ENCODE measurements at regions not wholly inside any gene's neighbourhood (a gene's known extent, or its start where the extent isn't known, plus 50 kb on each side); places are given as distances from the start of the nearest gene placed in this dataset.
"Not testable (repeated sequence)": the region's sequence is repeated elsewhere in the genome, so short reads cannot be mapped to it uniquely, and the experiment has no call there.

- Histone ChIP-seq H3K9me3 (ENCODE audit: control insufficient read depth in 2 of 2, low read length in 2 of 2) (no peaks in the 10 kb centered on the region), H3K36me3 (ENCODE audit: control insufficient read depth in 2 of 2, insufficient read depth in 2 of 2, low read length in 2 of 2) (no peaks in the 10 kb centered on the region), H3K4me1 (ENCODE audit: control insufficient read depth, insufficient read depth, low read length) (no peaks in the 10 kb centered on the region), H3K27ac (ENCODE audit: low read length) (no peak overlapping the region), H3K9ac (ENCODE audit: low read length in 2 of 2) (no peak overlapping the region), H3K4me3 (ENCODE audit: low read length in 2 of 2) (no peak overlapping the region), H3K27me3 (ENCODE audit: control insufficient read depth in 1 of 2, insufficient read depth in 2 of 2, low read length in 2 of 2) (no peaks in the 10 kb centered on the region)
These were observed 106.7 kb downstream of the FAM174A start for GRCh38 chr5:100641833-100642232.

DNA sequence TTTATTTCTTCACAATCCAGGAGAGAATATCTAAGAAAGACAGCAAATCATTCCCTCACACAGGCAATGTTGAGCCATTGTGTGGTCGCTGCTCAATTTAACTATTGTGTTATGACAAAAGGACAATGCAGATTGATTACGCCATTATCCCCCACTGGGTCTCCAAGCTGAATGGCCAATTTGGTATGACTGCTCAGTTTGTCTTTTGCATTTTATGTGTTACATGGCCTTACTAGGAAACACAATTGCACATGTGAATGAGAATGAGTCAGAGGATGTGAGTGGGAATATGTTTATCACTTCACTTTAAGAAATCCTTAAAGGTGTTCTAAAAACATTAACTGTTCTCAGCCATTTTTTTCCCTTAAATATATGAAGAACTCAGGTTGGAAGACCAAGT, 108.3 kb downstream of the FAM174A start:
- no peak overlapping the region for H3K27ac ChIP-seq (ENCODE audit: low read length)

DNA sequence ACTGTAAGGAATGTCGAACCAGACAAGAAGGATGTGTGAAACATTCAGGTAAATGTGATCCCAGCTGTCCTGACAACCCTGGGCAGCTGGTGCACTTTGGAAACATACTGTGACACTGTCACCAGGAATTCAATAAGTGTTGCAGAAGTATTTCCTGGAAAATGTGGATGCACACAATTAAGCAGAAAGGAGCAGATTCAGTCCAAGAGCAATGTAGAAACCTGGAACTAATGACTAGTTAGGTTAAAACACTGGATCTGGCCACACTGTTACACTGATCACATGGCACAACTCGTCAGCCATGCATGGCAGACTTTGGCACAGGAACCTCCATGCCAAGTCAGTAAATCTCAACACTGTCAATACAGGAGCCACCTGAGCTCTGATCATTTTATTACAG, 109.0 kb downstream of the FAM174A start:
- H3K4me3 ChIP-seq (ENCODE audit: low read length in 2 of 2): no peak overlapping the region
- H3K36me3 ChIP-seq (ENCODE audit: control insufficient read depth in 2 of 2, insufficient read depth in 2 of 2, low read length in 2 of 2): no peaks in the 10 kb centered on the region
- H3K4me1 ChIP-seq (ENCODE audit: control insufficient read depth, insufficient read depth, low read length): no peaks in the 10 kb centered on the region
- H3K27me3 ChIP-seq (ENCODE audit: control insufficient read depth in 1 of 2, insufficient read depth in 2 of 2, low read length in 2 of 2): no peaks in the 10 kb centered on the region
- H3K9ac ChIP-seq (ENCODE audit: low read length in 2 of 2): no peak overlapping the region
- H3K9me3 ChIP-seq (ENCODE audit: control insufficient read depth in 2 of 2, low read length in 2 of 2): no peaks in the 10 kb centered on the region
- no peak overlapping the region for H3K27ac ChIP-seq (ENCODE audit: low read length)

More for the DNA sequence above, 108.3 kb downstream of the FAM174A start:
- Histone ChIP-seq H3K36me3 (ENCODE audit: control insufficient read depth in 2 of 2, insufficient read depth in 2 of 2, low read length in 2 of 2) (no peaks in the 10 kb centered on the region), H3K9ac (ENCODE audit: low read length in 2 of 2) (no peak overlapping the region), H3K4me1 (ENCODE audit: control insufficient read depth, insufficient read depth, low read length) (no peaks in the 10 kb centered on the region), H3K27me3 (ENCODE audit: control insufficient read depth in 1 of 2, insufficient read depth in 2 of 2, low read length in 2 of 2) (no peaks in the 10 kb centered on the region), H3K9me3 (ENCODE audit: control insufficient read depth in 2 of 2, low read length in 2 of 2) (no peaks in the 10 kb centered on the region), H3K4me3 (ENCODE audit: low read length in 2 of 2) (no peak overlapping the region)

DNA sequence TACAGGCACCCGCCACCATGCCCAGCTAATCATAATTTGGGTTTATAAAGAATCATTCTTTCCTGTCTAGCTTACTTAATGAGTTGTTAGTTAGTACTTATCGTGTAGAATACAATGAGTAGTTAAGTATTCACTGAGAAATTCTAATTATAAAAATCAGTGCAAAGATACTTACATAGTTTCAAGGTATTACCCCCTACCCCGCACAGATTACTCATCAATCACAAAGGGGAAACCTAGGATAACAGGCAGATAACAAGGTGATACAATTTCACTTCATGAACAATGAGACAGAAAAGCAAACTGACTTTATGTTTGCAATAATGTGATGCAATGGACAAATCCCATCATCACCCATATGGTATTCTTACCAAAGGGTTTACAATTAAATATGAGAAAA, 109.6 kb downstream of the FAM174A start:
- no peaks in the 10 kb centered on the region for H3K4me1 ChIP-seq (ENCODE audit: control insufficient read depth, insufficient read depth, low read length)
- H3K27me3 ChIP-seq (ENCODE audit: control insufficient read depth in 1 of 2, insufficient read depth in 2 of 2, low read length in 2 of 2): no peaks in the 10 kb centered on the region
- H3K9me3 ChIP-seq (ENCODE audit: control insufficient read depth in 2 of 2, low read length in 2 of 2): no peaks in the 10 kb centered on the region
- H3K9ac ChIP-seq (ENCODE audit: low read length in 2 of 2): no peak overlapping the region
- no peak overlapping the region for H3K4me3 ChIP-seq (ENCODE audit: low read length in 2 of 2)
- H3K36me3 ChIP-seq (ENCODE audit: control insufficient read depth in 2 of 2, insufficient read depth in 2 of 2, low read length in 2 of 2): no peaks in the 10 kb centered on the region
- H3K27ac ChIP-seq (ENCODE audit: low read length): no peak overlapping the region

- Histone ChIP-seq H3K4me1 (ENCODE audit: control insufficient read depth, insufficient read depth, low read length) (no peaks in the 10 kb centered on the region), H3K27me3 (ENCODE audit: control insufficient read depth in 1 of 2, insufficient read depth in 2 of 2, low read length in 2 of 2) (no peaks in the 10 kb centered on the region), H3K9me3 (ENCODE audit: control insufficient read depth in 2 of 2, low read length in 2 of 2) (no peaks in the 10 kb centered on the region), H3K36me3 (ENCODE audit: control insufficient read depth in 2 of 2, insufficient read depth in 2 of 2, low read length in 2 of 2) (no peaks in the 10 kb centered on the region), H3K9ac (ENCODE audit: low read length in 2 of 2) (no peak overlapping the region), H3K4me3 (ENCODE audit: low read length in 2 of 2) (no peak overlapping the region), H3K27ac (ENCODE audit: low read length) (no peak overlapping the region)
These were observed 110.8 kb downstream of the FAM174A start for GRCh38 chr5:100646011-100646410.

GRCh38 chr5:100646691-100647090, 111.5 kb downstream of the FAM174A start:
- no peak overlapping the region for H3K4me3 ChIP-seq (ENCODE audit: low read length in 2 of 2)
- no peak overlapping the region for H3K9ac ChIP-seq (ENCODE audit: low read length in 2 of 2)
- H3K9me3 ChIP-seq (ENCODE audit: control insufficient read depth in 2 of 2, low read length in 2 of 2): no peaks in the 10 kb centered on the region
- no peaks in the 10 kb centered on the region for H3K36me3 ChIP-seq (ENCODE audit: control insufficient read depth in 2 of 2, insufficient read depth in 2 of 2, low read length in 2 of 2)
- H3K27ac ChIP-seq (ENCODE audit: low read length): no peak overlapping the region
- H3K27me3 ChIP-seq (ENCODE audit: control insufficient read depth in 1 of 2, insufficient read depth in 2 of 2, low read length in 2 of 2): no peaks in the 10 kb centered on the region
- H3K4me1 ChIP-seq (ENCODE audit: control insufficient read depth, insufficient read depth, low read length): no peaks in the 10 kb centered on the region

DNA sequence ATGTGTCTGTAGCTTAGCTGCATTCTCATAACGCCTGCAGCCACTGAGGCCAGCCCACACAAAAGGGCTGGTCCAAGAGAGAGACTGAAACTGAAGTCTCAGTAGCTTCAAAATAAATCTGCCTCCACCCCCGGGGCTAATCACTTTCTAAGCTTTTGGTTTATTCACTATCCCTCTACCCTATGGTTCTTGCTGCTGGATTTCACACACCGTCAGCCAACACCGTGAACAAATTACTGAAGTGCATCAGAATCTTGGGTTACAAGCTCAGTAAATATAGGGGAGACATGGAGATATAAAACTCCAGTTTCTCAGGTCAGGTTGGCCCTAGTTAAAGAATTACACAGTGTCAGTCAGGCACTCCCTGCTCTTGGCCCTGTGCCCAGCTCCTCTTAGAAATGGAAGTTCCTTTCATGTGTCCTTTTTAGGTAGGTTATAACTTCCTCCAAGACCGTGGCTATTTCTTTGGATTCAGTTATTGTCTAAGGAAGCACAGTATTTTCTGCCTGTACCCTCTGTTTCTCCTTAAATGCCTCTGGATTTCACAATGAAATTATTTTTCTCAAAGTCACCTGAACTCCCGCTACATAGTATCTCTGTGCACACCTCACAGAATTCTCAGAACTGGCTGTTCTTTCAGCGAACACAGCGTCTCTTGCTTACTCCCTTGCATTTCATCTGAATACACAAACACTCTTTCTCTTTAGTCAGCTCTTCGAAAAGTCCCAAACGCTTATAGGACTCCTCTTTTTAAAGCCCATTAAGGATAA, 112.5 kb downstream of the FAM174A start:
- no peaks in the 10 kb centered on the region for H3K4me1 ChIP-seq (ENCODE audit: control insufficient read depth, insufficient read depth, low read length)
- H3K9ac ChIP-seq (ENCODE audit: low read length in 2 of 2): no peak overlapping the region
- no peak overlapping the region for H3K27ac ChIP-seq (ENCODE audit: low read length)
- no peaks in the 10 kb centered on the region for H3K9me3 ChIP-seq (ENCODE audit: control insufficient read depth in 2 of 2, low read length in 2 of 2)
- H3K27me3 ChIP-seq (ENCODE audit: control insufficient read depth in 1 of 2, insufficient read depth in 2 of 2, low read length in 2 of 2): no peaks in the 10 kb centered on the region
- H3K4me3 ChIP-seq (ENCODE audit: low read length in 2 of 2): peak overlapping the region in 1 of 2 donors; percentile 7
- no peaks in the 10 kb centered on the region for H3K36me3 ChIP-seq (ENCODE audit: control insufficient read depth in 2 of 2, insufficient read depth in 2 of 2, low read length in 2 of 2)

GRCh38 chr5:100654895-100655294, 119.7 kb downstream of the FAM174A start:
- no peaks in the 10 kb centered on the region for H3K36me3 ChIP-seq (ENCODE audit: control insufficient read depth in 2 of 2, insufficient read depth in 2 of 2, low read length in 2 of 2)
- no peaks in the 10 kb centered on the region for H3K27me3 ChIP-seq (ENCODE audit: control insufficient read depth in 1 of 2, insufficient read depth in 2 of 2, low read length in 2 of 2)
- H3K9me3 ChIP-seq (ENCODE audit: control insufficient read depth in 2 of 2, low read length in 2 of 2): no peaks in the 10 kb centered on the region
- H3K4me1 ChIP-seq (ENCODE audit: control insufficient read depth, insufficient read depth, low read length): no peaks in the 10 kb centered on the region
- H3K9ac ChIP-seq (ENCODE audit: low read length in 2 of 2): no peak overlapping the region
- no peak overlapping the region for H3K27ac ChIP-seq (ENCODE audit: low read length)
- H3K4me3 ChIP-seq (ENCODE audit: low read length in 2 of 2): no peak overlapping the region

DNA sequence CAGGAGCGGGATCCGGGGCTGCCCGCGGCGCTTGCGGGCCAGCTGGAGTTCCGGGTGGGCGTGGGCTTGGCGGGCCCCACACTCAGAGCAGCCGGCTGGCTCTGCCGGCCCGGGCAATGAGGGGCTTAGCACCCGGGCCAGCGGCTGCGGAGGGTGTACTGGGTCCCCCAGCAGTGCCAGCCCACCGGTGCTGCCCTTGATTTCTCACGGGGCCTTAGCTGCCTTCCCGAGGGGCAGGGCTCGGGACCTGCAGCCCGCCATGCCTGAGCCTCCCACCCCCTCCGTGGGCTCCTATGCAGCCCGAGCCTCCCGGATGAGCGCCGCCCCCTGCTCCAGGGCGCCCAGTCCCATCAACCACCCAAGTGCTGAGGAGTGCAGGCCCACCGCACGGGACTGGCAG, 121.6 kb downstream of the FAM174A start:
- not testable (repeated sequence) for H3K9ac ChIP-seq (ENCODE audit: low read length in 2 of 2); H3K27ac ChIP-seq (ENCODE audit: low read length); H3K9me3 ChIP-seq (ENCODE audit: control insufficient read depth in 2 of 2, low read length in 2 of 2); H3K27me3 ChIP-seq (ENCODE audit: control insufficient read depth in 1 of 2, insufficient read depth in 2 of 2, low read length in 2 of 2); H3K4me1 ChIP-seq (ENCODE audit: control insufficient read depth, insufficient read depth, low read length); H3K4me3 ChIP-seq (ENCODE audit: low read length in 2 of 2); H3K36me3 ChIP-seq (ENCODE audit: control insufficient read depth in 2 of 2, insufficient read depth in 2 of 2, low read length in 2 of 2)

DNA sequence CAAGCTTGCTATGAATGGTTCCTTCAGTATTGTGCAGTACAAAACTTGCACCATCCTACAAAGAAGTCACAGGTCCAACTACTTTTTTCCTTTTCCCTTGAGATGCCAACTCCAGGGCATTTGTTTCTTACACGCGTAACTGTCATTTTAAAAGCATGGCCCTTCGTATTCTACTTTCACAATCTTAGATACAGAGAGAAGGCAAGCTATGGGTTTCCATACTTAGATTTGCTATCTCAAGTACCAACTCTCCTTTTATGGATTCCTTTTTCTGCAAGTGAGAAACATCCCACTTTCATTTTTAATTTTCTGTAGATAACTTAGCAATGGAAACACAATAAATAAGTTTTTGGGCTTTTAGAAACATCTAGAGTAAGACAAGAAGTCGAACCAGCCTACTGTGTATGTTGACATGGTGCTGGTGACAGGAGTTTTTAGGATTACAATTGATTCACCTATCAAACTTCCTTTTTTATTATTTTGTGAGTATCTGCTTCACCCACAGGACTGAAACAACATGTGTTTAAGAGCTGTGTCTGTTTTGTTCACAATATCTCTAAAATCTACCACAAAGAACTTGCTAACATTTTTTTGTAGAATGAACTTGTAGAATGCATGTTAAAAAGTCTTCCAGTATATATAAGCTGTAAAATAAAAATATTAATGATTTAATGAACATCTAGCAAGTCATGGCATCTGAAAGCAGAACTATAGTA, 124.1 kb downstream of the FAM174A start:
- no peak overlapping the region for H3K27ac ChIP-seq (ENCODE audit: low read length)
- H3K36me3 ChIP-seq (ENCODE audit: control insufficient read depth in 2 of 2, insufficient read depth in 2 of 2, low read length in 2 of 2): no peaks in the 10 kb centered on the region
- no peak overlapping the region for H3K4me3 ChIP-seq (ENCODE audit: low read length in 2 of 2)
- no peaks in the 10 kb centered on the region for H3K9me3 ChIP-seq (ENCODE audit: control insufficient read depth in 2 of 2, low read length in 2 of 2)
- H3K27me3 ChIP-seq (ENCODE audit: control insufficient read depth in 1 of 2, insufficient read depth in 2 of 2, low read length in 2 of 2): no peaks in the 10 kb centered on the region
- no peaks in the 10 kb centered on the region for H3K4me1 ChIP-seq (ENCODE audit: control insufficient read depth, insufficient read depth, low read length)
- no peak overlapping the region for H3K9ac ChIP-seq (ENCODE audit: low read length in 2 of 2)

DNA sequence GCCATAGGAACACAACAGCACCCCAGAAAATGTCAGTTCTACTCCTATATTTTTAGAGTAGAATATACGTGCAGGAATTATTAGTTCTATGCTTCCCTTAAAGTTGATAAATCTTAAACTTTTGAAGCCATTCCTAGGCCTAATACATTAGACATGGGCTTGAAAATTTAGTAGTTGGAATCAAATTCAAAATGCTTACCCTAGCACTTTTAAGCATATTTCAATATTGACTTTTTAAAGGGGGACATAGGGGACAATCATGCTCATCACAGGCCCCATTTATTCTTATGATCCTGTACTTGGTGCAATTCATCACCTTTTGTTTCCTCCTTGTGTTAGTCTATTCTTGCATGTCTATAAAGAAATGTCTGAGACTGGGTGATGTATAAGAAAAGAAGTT, 129.0 kb downstream of the FAM174A start:
- Histone ChIP-seq H3K9ac (ENCODE audit: low read length in 2 of 2) (no peak overlapping the region), H3K4me3 (ENCODE audit: low read length in 2 of 2) (no peak overlapping the region), H3K27me3 (ENCODE audit: control insufficient read depth in 1 of 2, insufficient read depth in 2 of 2, low read length in 2 of 2) (no peaks in the 10 kb centered on the region), H3K9me3 (ENCODE audit: control insufficient read depth in 2 of 2, low read length in 2 of 2) (no peaks in the 10 kb centered on the region), H3K4me1 (ENCODE audit: control insufficient read depth, insufficient read depth, low read length) (no peaks in the 10 kb centered on the region), H3K27ac (ENCODE audit: low read length) (no peak overlapping the region), H3K36me3 (ENCODE audit: control insufficient read depth in 2 of 2, insufficient read depth in 2 of 2, low read length in 2 of 2) (no peaks in the 10 kb centered on the region)
